Breast epithelium (tissue), 4 donors: ENCODE measurements at regions not wholly inside any gene's neighbourhood (a gene's known extent, or its start where the extent isn't known, plus 50 kb on each side); places are given as distances from the start of the nearest gene placed in this dataset.

Experiments used
- DNase-seq, 2 donors: peaks; one replicate each; pipeline ENCODE4 v3.0.0-alpha.2; 2019; ENCODE audit warnings: low spot score in 2 of 2
- H3K27ac ChIP-seq, 2 donors: fragments of 200-600 bp; sonication (generic) in 1 of 2; one replicate each; pipeline ENCODE4 v1.5.1; 2016 to 2019; ENCODE audit warnings: mild to moderate bottlenecking in 1 of 2
- H3K27me3 ChIP-seq, 2 donors: fragments of 200-600 bp; sonication (generic) in 1 of 2; one replicate each; pipeline versions ENCODE4 v1.5.1 to v1.6.0; 2017 to 2019; ENCODE audit warnings: control low read depth in 1 of 2, mild to moderate bottlenecking in 1 of 2
- H3K36me3 ChIP-seq: fragments of 200-600 bp; one replicate; pipeline ENCODE4 v1.5.1; 2019
- H3K4me1 ChIP-seq, 2 donors: fragments of 200-600 bp; sonication (generic); one replicate each; pipeline ENCODE4 v1.5.1; 2016 to 2019; ENCODE audit warnings: control low read depth in 1 of 2
- H3K4me3 ChIP-seq, 3 donors: fragments of 200-600 bp; sonication (generic); 1 replicate in 2 of 3; 2 replicates in 1 of 3; pipeline ENCODE4 v1.5.1; 2016 to 2019; ENCODE audit warnings: mild to moderate bottlenecking in 3 of 3, moderate library complexity in 2 of 3
- H3K9me3 ChIP-seq, 2 donors: fragments of 200-600 bp; sonication (generic) in 1 of 2; one replicate each; pipeline ENCODE4 v1.5.1; 2016 to 2019; ENCODE audit warnings: control low read depth in 1 of 2
- CTCF ChIP-seq, 3 donors: fragments of 450-650 bp; IDR thresholded peaks; one replicate each; pipeline ENCODE4 v1.5.1; 2016 to 2017; ENCODE audit warnings: antibody characterized with exemption in 3 of 3, mild to moderate bottlenecking in 3 of 3, moderate library complexity in 3 of 3
- POLR2A ChIP-seq: fragments of 450-650 bp; IDR thresholded peaks from one replicate; pipeline ENCODE4 v1.6.1; 2016; ENCODE audit warnings: antibody characterized with exemption, mild to moderate bottlenecking, moderate library complexity
- POLR2AphosphoS5 ChIP-seq, 3 donors: sonication (generic); formaldehyde crosslinking; IDR thresholded peaks; one replicate each; pipeline ENCODE4 v1.6.1; 2017; ENCODE audit warnings: antibody characterized with exemption in 3 of 3
- intact Hi-C: fragments of 100-400 bp; cut with DNase I; formaldehyde crosslinking; loops from one replicate; pipeline ENCODE4 v1.15.1; 2023; ENCODE audit warnings: low total_unique reads

- TF ChIP-seq POLR2AphosphoS5 (IDR thresholded peaks at IDR 0.05) (no peak), POLR2A (no peak), CTCF (IDR thresholded peaks at IDR 0.05) (no peak)
- Histone ChIP-seq H3K4me1 (no peaks in the 10 kb centered on the region), H3K27me3 (no peaks in the 10 kb centered on the region), H3K36me3 (no peaks in the 10 kb centered on the region), H3K27ac (no peak overlapping the region), H3K9me3 (peaks cover 0 to 4% of the 10 kb centered on the region in 2 donors), H3K4me3 (no peak overlapping the region)
- intact Hi-C loops: loop anchor here (10.0 kb wide), 1 partner anchor 245 kb away; no protein-coding TSS in a partner anchor
- no peak for DNase-seq
These were observed 331.6 kb downstream of the CTTN start for GRCh38 chr11:70729949-70730348.

- no peaks in the 10 kb centered on the region for H3K36me3 ChIP-seq
- no peak for DNase-seq
- H3K4me1 ChIP-seq: no peaks in the 10 kb centered on the region
- no peak overlapping the region for H3K27ac ChIP-seq
- peaks cover 0 to 4% of the 10 kb centered on the region in 2 donors for H3K9me3 ChIP-seq
- no peaks in the 10 kb centered on the region for H3K27me3 ChIP-seq
- intact Hi-C loops: loop anchor here (10.0 kb wide), 1 partner anchor 246 kb away; no protein-coding TSS in a partner anchor
- no peak overlapping the region for H3K4me3 ChIP-seq
- TF ChIP-seq POLR2A: no peak
- no peak for TF ChIP-seq CTCF (IDR thresholded peaks at IDR 0.05)
- TF ChIP-seq POLR2AphosphoS5 (IDR thresholded peaks at IDR 0.05): no peak
These were observed 332.1 kb downstream of the CTTN start for GRCh38 chr11:70730411-70730810.

- intact Hi-C loops: loop anchor here (10.0 kb wide), 1 partner anchor 247 kb away; no protein-coding TSS in a partner anchor
- no peaks in the 10 kb centered on the region for H3K36me3 ChIP-seq
- TF ChIP-seq CTCF (IDR thresholded peaks at IDR 0.05) (no peak), POLR2AphosphoS5 (IDR thresholded peaks at IDR 0.05) (no peak), POLR2A (no peak)
- DNase-seq: no peak
- H3K4me3 ChIP-seq: no peak overlapping the region
- H3K27ac ChIP-seq: no peak overlapping the region
- no peaks in the 10 kb centered on the region for H3K4me1 ChIP-seq
- peaks cover 0 to 4% of the 10 kb centered on the region in 2 donors for H3K9me3 ChIP-seq
- H3K27me3 ChIP-seq: no peaks in the 10 kb centered on the region
These were observed 333.1 kb downstream of the CTTN start for GRCh38 chr11:70731271-70732022.

GRCh38 chr11:70732023-70732880 lies 333.9 kb downstream of the CTTN start:
- intact Hi-C loops: loop anchor here (10.0 kb wide), 1 partner anchor 247 kb away; no protein-coding TSS in a partner anchor

More at GRCh38 chr11:70732023-70732880, 333.9 kb downstream of the CTTN start:
- Histone ChIP-seq H3K36me3 (no peaks in the 10 kb centered on the region), H3K4me3 (no peak overlapping the region), H3K4me1 (no peaks in the 10 kb centered on the region), H3K27ac (no peak overlapping the region), H3K9me3 (no peaks in the 10 kb centered on the region), H3K27me3 (no peaks in the 10 kb centered on the region)
- DNase-seq: no peak
- TF ChIP-seq POLR2AphosphoS5 (IDR thresholded peaks at IDR 0.05) (no peak), POLR2A (no peak), CTCF (IDR thresholded peaks at IDR 0.05) (no peak)
